ENCODE measurements at regions not wholly inside any gene's neighbourhood (a gene's known extent, or its start where the extent isn't known, plus 50 kb on each side); places are given as distances from the start of the nearest gene placed in this dataset.

- no peak for TF ChIP-seq CTCF (IDR thresholded peaks at IDR 0.05)
- TF ChIP-seq POLR2AphosphoS5 (IDR thresholded peaks at IDR 0.05; ENCODE audit: low read depth, low read length): no peak
- TF ChIP-seq SIN3A (IDR thresholded peaks at IDR 0.05; ENCODE audit: borderline replicate concordance, insufficient read depth, low read depth, low read length): no peak
- TF ChIP-seq REST (IDR thresholded peaks at IDR 0.05; ENCODE audit: insufficient read depth in 1 of 2, low read depth in 2 of 2, low read length in 1 of 2): no peak
These were observed 2023.3 kb downstream of the NCAM2 start for GRCh38 chr21:23021481-23021880.

All from Panc1 (cell line).